ENCODE measurements at regions not wholly inside any gene's neighbourhood (a gene's known extent, or its start where the extent isn't known, plus 50 kb on each side); places are given as distances from the start of the nearest gene placed in this dataset.

DNA sequence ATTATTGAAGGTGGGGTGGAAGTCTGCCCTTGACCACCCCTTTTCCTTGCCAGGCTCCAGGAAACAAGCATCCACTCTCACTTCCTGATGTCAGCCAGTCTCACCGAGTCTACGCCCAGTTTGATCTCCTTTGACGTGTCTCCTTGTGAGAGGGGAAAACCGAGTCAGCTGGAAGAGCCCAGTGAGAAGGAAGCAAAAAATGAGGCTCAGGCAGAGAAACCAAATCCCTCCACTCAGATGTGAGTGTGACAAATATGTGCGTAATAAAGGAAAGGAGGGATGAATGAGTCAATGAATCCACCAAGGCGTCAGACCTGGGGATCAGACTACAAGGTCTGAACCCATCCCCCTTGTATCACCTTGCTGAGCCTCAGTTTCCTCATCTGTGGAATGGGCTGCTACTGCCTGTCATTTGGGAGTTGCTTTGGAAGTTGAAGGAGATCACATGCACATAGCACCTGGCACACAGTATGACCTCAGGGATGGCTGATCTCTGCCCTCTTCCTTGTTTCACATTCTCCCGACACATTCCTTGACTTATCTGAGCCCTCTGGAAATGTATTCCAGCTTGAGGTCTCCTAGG, 61.3 kb upstream of the XPA start:
- H3K36me3 ChIP-seq: no peaks in the 10 kb centered on the region
- no peak overlapping the region for H3K27ac ChIP-seq
- H3K4me1 ChIP-seq (replicated peaks): no peaks in the 10 kb centered on the region
- no peak overlapping the region for H3K4me3 ChIP-seq
- intact Hi-C loops (cut with DNase I): no loop called here
- peaks cover 5% of the 10 kb centered on the region for H3K27me3 ChIP-seq (replicated peaks; ENCODE audit: insufficient read depth)
- no peaks in the 10 kb centered on the region for H3K9me3 ChIP-seq
- WGBS: 72% methylated on average over 7 of the region's 7 CpGs
- no peak for DNase-seq (ENCODE audit: low spot score)
- TF ChIP-seq POLR2A (IDR thresholded peaks at IDR 0.05) (no peak), POLR2AphosphoS5 (IDR thresholded peaks at IDR 0.05) (no peak), CTCF (IDR thresholded peaks at IDR 0.05) (no peak)

DNA sequence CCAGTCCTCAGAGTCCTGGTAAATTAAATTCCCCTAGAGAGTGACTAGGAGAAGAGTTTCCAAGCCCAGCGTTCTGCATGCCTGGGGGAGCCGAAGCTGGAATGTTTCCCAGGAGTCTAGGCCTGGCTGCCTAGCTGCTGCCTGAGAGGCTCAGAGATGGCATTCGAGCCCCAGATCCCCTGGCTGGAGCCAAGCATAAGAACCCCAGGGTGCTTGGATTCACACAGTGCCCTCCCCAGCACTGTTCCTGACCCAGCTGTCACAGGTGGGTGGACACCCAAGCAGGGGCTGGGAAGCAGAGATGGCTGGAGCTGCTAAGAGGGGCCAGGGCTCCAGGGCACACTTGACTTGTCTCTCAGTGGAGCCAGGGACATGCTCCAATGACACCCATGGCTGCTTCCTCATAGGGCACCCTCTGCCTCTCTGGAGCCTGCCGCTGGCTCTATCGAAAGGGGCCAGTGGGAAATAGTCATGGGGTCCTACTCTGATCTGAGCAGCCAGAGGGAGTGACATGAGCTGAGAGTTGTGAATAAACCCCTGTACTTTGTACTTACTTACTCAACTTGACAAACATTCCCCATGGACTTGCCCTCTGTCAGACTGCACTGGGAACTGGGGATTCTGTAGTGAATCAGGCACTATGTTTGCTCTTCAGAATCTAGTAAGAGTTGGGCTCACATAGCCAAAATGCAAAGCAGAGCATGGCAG, 62.6 kb upstream of the XPA start:
- Histone ChIP-seq H3K27ac (no peak overlapping the region), H3K27me3 (replicated peaks; ENCODE audit: insufficient read depth) (peaks cover 5% of the 10 kb centered on the region), H3K36me3 (no peaks in the 10 kb centered on the region), H3K4me3 (no peak overlapping the region), H3K9me3 (no peaks in the 10 kb centered on the region), H3K4me1 (replicated peaks) (no peaks in the 10 kb centered on the region)
- intact Hi-C loops (cut with DNase I): no loop called here
- TF ChIP-seq POLR2AphosphoS5 (IDR thresholded peaks at IDR 0.05) (no peak), CTCF (IDR thresholded peaks at IDR 0.05) (no peak), POLR2A (IDR thresholded peaks at IDR 0.05) (no peak)
- 66% methylated on average over 5 of the region's 5 CpGs for WGBS
- DNase-seq (ENCODE audit: low spot score): no peak

GRCh38 chr9:97761056-97761598, 64.0 kb upstream of the XPA start:
- no peaks in the 10 kb centered on the region for H3K4me1 ChIP-seq (replicated peaks)
- H3K9me3 ChIP-seq: no peaks in the 10 kb centered on the region
- 73% methylated on average over 8 of the region's 8 CpGs for WGBS
- no peak overlapping the region for H3K4me3 ChIP-seq
- no peak overlapping the region for H3K27ac ChIP-seq
- no peaks in the 10 kb centered on the region for H3K36me3 ChIP-seq
- no peak for DNase-seq (ENCODE audit: low spot score)
- intact Hi-C loops (cut with DNase I): no loop called here
- TF ChIP-seq POLR2AphosphoS5 (IDR thresholded peaks at IDR 0.05) (no peak), CTCF (IDR thresholded peaks at IDR 0.05) (no peak), POLR2A (IDR thresholded peaks at IDR 0.05) (no peak)
- H3K27me3 ChIP-seq (replicated peaks; ENCODE audit: insufficient read depth): peaks cover 5% of the 10 kb centered on the region

GRCh38 chr9:97761879-97762278, 64.7 kb upstream of the XPA start:
- Histone ChIP-seq H3K27ac (no peak overlapping the region), H3K9me3 (no peaks in the 10 kb centered on the region), H3K4me1 (replicated peaks) (no peaks in the 10 kb centered on the region), H3K27me3 (replicated peaks; ENCODE audit: insufficient read depth) (peaks cover 5% of the 10 kb centered on the region), H3K36me3 (no peaks in the 10 kb centered on the region), H3K4me3 (no peak overlapping the region)
- intact Hi-C loops (cut with DNase I): no loop called here
- 82% methylated on average over 8 of the region's 8 CpGs for WGBS
- TF ChIP-seq POLR2AphosphoS5 (IDR thresholded peaks at IDR 0.05) (no peak), CTCF (IDR thresholded peaks at IDR 0.05) (no peak), POLR2A (IDR thresholded peaks at IDR 0.05) (no peak)
- no peak for DNase-seq (ENCODE audit: low spot score)

GRCh38 chr9:97763874-97764273, 66.7 kb upstream of the XPA start:
- Histone ChIP-seq H3K9me3 (no peaks in the 10 kb centered on the region), H3K27ac (no peak overlapping the region), H3K4me3 (no peak overlapping the region), H3K36me3 (no peaks in the 10 kb centered on the region), H3K4me1 (replicated peaks) (no peaks in the 10 kb centered on the region), H3K27me3 (replicated peaks; ENCODE audit: insufficient read depth) (peaks cover 5% of the 10 kb centered on the region)
- no peak for DNase-seq (ENCODE audit: low spot score)
- TF ChIP-seq POLR2AphosphoS5 (IDR thresholded peaks at IDR 0.05) (no peak), POLR2A (IDR thresholded peaks at IDR 0.05) (no peak), CTCF (IDR thresholded peaks at IDR 0.05) (no peak)
- intact Hi-C loops (cut with DNase I): no loop called here
- WGBS: 82% methylated on average over 4 of the region's 4 CpGs

Measured in prostate gland (tissue), 2 donors.